C1 segment of cervical spinal cord (tissue), 14 donors: ENCODE measurements at regions not wholly inside any gene's neighbourhood (a gene's known extent, or its start where the extent isn't known, plus 50 kb on each side); places are given as distances from the start of the nearest gene placed in this dataset.
A peak's percentile ranks its signal among the peaks of the same experiment; 100 is the strongest.

Experiments
- DNase-seq, 14 donors: peaks; one replicate each; lab custom pipeline; 2025; lab: John Stamatoyannopoulos, UW

DNA sequence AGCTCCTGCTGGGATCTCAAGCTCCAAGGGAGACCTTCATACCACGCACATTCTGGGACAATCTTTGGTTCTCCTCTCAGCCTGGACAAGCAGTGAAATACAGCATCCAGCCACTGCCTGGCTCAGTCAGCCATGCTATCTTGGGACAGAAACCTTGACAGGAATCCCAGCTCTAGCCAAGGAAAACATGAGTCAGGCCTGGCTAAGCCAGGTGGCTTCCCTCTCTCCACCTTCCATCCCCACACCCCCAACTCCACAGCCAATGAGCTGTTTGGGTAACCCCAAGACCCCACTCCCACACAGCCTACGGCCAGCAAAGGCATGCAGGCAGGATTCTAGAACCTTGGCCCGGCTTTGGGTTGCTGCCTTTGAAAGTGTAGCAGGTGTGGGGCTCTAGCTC is 64.9 kb downstream of the MCFD2 start:
- DNase-seq: peak in 1 of 14 donors; percentile 3

DNA sequence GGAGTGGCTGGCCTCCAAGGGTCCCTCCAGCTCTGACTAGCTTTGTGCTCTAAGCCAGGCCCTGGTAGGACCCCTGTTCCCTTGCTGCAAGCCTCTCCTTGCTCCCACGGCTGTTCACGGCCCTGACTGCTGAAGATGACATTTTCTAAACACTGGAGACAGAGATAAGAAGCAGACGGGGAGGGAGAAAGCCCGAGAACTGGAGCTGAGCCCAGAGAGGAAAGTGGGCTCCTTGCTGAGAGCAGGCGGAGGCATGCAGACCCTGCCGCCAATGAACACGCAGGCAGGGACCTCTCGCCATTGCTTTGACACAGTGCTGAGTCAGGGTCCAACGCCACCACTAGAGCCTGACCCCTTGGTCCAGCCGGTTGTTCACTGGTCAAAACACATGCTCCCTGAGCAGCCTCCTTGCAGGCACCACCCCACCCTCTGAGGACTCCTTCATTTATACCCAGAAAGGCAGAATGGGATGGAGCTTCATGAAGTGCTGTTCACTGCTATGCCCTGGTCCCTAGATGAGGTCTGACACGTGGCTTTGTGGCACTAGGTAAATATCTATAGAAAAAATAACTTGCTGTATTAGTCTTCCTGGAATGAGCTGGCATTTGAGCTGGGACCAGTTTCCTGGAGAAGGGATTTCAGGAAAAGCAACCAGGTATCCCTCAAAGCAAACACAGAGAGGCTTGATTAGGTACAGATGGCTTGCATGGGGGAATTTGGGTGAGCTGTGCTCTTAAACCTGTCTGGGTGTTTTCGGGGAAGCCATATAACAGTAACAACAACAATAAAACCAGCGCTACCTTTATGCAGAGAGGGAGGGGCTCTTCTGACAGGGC is 65.7 kb downstream of the MCFD2 start:
- peak in 2 of 14 donors; percentile 7 to 28 for DNase-seq

DNA sequence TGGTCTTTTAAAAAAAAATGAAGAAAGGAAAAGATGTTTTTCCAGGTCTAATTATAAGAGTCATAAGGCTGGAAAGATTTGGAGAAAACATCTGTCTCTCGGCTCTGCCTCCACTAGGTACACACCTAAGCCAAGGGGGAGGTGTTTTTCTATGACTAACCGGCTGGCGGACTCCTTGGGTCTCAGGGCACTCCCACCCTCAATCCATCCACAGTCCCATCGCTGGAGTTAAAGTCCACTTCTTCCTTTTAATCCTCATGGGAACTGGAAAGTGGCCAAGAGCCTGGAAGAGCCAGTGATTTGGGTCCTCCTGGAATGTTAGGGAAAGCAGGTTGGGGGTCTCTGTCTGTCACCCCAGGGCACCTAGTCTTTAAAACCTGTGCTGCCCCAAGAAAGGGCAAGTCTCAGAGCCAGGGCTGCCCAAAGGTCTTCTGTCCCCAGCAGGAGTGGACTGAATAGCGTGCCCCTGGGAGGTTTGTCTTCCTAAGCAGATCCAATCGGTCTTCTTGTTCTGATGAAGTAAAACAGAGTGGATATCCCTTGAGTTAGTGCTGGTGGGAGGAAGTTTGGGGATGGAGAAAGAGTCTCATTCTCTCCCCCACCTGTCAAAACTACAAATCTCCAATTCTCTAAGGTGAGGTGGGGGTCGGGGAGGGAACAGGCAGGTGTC is 66.4 kb downstream of the MCFD2 start:
- DNase-seq: no peak

DNA sequence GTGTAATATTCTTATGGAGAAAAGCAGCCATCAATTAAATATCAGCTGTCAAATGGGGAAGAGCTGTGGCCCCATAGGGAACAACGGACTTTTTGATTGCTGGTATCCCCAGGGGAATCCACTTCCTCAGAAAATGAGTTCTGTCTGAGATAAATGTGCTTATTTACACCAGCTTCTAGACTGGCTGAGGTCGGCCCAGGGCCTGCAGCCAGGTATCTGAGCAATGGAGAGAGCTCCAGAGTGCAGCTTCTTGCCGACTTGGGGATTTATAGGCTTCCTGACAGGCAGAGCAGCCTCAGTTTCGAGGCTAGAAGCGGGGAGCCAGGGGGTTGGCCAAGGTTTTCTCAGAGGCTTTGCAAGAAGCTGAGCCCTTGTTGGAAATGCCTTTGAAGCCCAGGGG is 67.2 kb downstream of the MCFD2 start:
- peak in 3 of 14 donors; percentile 26 to 55 (median 42) for DNase-seq

DNA sequence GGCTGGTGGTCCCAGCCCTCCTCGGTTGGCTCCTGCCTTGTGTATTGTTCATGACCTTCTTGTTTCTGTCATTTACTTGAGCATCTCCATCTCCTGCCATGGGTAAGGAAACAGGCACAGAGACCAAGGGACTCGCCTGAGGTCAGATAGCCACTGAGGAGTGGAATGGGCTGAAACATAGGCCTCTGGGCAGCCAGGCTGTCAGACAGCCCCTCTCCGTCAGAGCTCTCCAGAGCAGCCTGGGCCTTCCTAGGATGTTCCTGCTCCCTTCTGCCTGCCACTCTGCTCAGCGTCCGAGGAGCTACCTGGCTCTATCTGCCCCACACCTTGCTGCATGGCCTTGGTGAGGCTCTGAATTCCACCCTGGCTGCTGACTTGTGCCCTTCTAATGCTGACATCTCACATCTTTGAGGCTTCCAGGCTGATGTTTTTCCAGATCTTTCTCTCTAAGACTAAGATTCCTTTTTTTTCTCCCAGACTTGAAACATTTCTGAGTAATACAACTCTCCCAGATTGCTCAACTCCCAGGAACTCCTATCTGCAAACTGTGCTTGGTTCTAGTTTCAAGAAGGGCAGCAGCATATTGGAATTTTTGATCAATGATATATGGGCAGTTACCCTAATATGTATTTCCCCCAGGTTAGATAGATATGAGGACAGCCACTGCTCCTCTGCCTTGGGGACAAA is 67.7 kb downstream of the MCFD2 start:
- DNase-seq: no peak

DNA sequence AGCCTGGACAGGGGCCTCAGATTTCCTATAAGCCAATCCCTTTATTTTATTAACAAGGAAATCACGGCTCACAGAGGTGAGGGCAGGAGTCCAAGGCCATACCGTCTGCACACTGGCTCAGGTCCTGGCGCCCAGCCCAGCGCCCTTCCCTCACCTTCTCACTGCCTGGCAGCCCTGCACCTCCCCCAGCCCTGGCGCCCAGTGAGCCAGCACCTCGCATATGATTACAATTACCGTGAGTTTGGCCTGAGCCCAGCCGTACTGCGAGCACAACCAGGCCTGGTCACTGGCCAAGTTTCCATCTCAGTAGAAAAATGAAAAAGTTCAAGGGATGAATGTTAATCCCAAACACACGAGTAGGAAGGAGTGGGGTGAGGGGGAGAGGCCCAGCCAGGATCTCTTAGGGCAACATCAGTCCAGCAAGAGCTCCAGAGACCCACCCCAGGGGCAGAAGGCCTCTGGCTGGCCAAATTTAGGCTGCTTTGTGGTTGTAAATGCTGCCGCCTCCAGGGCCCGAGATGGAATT is 68.4 kb downstream of the MCFD2 start:
- DNase-seq: peak in 10 of 14 donors; percentile 26 to 78 (median 44)

DNA sequence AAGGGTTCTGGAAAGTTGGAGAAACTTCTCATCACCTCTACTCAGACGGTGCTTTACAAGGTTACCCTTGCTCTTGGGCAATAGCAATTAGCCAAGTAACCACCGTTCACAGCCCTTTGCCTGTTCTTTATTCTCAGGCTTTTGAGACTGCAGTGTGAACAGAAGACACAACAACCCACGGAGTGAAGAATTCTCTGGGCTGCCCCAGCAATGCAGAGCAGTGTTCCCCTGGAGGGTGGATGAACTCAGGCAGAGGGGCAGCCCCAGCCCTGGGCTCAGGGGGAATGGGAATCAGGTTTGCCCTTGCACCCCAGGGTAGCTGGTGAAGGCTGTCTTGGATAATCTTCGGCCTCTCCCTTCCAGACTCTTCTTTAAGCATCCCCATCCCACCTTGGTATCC is 69.1 kb downstream of the MCFD2 start:
- no peak for DNase-seq

DNA sequence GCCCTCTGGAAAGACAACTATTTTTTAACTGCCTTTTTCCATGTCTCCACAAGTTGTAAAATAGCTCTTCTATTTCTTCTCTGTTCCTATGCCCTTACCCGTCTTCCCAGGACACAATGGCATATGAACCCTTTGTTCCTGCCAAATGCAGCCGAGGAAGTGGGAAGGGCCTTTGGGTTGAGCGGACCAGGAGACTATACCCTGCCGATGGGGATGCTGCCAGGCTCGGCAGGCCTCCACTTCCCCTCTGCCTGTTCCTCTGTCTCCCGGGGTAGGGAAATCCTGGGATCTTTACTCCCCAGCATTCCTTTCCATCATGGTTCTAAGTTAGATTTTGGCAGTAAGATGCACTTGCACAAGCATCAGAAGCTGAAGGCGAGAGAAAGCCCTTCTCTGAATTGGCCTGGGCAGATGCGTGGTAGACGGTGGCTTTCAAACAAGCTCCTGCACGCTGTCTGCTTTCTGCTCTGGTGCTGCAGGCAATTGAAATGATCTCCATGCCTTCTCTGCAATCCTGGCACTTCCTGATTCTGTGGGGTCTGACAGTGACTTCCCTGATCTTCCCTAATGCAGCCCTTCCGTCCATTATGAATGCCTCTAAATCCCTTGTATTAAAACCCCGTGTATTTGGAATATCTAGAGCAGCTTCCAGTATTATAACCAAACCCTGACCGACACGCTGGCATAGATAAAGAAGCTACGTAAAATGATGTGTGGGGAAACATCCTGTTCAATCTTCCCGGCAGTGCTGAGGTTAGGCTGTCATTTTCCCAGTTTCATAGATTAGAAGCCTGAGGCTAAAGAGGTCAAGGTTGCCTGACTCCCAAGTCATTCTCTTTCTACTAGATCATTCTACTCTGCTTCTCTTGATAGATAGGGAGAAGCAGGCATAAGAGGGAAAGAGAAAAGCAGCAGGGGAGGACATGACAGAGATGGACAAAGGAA is 69.8 kb downstream of the MCFD2 start:
- no peak for DNase-seq

DNA sequence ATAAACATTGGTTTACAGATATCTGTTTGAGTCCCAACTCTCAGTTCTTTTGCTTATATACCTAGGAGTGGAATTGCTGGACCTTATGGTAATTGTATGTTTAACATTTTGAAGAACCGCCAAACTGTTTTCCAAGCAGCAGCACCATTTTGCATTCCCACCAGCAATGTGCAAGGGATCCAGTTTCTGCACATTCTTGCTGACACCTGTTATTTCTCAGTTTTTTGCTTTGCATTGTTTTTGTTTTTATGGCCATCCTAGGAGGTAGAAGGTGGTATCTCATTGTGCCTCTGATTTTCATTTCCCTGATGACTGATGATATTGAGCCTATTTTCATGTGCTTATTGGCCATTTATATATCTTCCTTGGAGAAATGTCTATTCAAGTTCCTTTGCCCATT is 71.2 kb downstream of the MCFD2 start:
- no peak for DNase-seq

DNA sequence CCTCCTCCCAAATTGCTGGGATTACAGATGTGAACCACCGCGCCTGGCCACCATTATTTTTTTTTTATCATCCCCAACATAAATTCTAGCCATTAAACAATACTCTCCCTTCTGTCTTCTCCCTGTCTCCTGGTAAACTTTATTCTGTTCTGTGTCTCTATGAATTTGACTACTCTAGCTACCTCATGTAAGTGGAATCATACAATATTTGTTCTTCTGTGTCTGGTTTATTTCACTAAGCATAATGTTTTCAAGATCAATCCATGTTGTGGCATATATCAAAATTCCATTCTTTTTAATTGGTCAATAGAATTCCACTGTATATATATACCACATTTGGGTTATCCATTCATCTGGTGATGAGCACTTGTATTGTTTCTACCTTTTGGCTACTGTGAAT is 71.6 kb downstream of the MCFD2 start:
- DNase-seq: no peak

DNA sequence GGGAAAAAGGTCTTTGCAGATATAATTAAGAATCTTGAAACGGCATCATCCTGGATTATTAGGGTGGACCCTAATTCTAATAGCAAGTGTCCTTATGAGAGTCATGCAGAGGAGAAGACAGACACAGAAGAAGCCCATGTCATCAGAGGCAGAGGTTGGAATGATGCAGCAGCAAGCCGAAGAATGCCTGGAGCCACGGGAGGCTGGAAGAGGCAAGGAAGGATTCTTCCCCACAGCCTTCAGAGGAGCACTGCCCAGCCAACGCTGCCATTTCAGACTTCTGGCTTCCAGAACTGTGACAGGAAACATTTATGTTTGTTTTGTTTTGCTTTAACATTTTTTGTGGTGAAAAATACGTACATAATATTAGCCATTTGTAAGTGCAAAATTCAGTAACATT is 72.3 kb downstream of the MCFD2 start:
- no peak for DNase-seq

DNA sequence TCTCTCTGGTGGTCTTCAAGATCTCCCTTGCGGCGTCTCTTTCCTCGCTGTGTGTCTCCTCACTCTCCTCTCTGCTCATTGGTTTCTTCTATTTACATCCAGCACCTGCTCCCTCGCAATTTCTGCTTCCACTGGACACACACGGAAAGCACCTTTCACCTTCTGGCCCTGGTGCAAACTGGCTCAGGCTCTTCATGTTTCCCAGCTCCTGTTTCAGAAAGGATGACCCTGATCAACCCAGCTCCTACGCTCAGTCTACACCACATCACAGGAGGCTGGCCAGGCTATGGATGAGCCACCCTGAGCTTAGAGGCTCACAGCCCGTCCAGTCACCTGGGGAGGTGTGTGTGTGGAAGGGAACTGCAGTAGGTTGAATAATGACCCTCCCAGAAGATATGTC is 72.7 kb downstream of the MCFD2 start:
- no peak for DNase-seq

DNA sequence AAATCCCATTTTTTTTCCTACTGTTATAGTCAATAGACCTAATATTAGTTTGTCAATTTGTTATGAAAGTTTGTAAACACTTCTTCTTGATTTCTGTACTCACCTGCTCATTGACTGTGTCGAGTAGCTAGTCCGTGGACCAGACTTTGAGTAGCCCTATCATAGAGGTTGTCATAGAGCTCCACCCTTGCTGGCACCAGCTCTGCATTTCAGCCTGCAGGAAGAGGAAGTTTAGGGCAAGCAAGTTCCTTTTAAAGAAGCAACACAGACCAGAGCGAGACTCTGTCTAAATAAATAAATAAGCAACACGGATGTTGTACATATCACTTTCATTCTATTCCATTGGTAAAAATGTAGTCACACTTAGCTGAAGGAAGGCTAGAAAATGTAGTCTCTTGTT is 74.0 kb downstream of the MCFD2 start:
- DNase-seq: no peak

DNA sequence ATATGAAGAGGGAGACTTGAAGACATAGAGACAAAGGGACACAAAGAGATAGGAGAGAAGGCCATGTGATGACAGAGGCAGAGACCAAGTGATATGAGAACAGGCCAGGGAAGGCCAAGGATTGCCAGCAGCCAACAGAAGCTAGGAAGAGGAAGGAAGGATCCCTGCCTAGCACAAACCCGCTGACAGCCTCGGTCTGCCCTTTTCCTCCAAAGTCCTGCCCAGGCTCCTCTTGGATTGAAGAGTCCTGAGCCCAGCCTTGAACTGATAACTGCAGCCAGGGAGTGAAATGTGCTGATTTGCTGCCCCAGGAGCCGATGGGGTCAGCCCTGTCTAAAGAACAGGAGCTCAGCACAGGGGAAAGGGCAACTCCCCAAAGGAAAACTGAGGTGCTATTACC is 76.6 kb downstream of the MCFD2 start:
- no peak for DNase-seq

DNA sequence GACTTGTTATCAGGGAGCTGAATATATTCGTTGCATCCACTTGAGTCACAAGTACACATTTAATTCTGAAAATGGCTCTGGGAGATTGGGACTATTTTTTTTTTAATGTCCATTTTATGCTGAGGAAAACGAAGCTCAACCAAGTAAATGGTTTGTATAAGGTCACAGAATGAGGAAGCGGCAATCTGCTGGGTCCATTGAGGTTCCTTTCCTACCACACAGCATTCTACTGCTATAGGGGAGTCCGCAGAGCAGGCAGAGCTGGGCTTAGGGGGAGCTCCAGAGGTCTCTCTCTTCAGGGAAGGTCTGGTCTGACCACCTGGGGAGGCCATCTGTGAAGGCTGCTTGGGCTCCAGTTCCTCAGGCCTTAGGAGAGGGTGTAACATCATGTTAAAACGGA is 77.9 kb downstream of the MCFD2 start:
- DNase-seq: no peak

DNA sequence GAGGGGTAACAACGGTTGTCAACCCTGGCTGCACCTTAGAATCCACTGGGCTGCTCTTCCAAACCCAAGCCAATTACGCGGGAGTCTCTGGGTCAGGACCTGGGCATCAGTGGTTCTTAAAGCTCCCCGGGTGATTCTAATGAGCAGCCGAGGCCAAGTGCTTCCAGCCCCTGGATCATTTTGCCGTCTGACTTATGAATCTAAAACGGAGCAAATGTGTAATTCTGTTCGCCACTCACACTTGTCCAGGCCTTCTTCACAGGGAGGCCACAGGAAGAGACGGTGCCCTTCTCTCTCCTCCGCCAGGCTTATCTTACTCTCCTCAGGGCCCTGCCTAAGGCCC is 78.5 kb downstream of the MCFD2 start:
- no peak for DNase-seq

DNA sequence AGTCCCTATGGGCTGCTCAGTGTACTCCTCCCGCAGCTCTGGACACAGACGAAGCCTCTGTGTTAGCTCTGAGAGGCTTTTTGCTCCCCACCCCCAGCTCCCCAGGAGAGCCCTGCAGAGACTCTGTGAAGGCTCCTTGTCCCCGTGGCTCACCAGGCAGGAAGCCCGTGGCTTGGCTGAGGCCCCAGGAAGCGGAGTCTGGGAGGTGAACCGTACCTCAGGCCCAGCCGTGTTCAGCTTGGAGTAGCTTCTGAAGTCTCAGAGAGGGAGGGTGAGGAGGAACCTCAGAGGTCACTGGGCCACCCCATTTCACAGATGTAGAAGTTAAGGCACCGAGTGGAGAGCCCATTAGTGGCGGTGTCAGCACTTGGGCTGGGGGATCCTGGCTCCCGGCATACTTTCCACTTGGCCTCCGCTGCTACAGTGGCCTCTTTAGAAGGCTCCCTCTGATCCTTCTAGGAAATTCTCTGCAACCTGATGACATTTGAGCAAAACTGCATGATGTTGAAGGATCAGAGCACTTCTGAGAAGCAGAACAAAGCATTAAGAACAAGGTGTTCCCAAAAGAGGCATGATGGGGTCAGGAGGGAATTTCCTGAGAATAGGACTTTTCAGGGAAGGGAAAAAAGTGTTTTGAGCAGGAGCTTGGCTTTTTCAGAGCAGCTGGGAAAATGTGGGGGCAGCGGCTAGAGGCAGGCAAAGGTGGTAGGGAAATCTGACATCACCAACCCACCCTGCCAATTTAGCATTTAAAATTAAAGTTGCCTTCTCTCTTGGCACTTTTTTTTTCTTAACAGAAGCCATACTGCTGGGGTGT is 79.1 kb downstream of the MCFD2 start:
- DNase-seq: peak in 2 of 14 donors; percentile 15 to 36

DNA sequence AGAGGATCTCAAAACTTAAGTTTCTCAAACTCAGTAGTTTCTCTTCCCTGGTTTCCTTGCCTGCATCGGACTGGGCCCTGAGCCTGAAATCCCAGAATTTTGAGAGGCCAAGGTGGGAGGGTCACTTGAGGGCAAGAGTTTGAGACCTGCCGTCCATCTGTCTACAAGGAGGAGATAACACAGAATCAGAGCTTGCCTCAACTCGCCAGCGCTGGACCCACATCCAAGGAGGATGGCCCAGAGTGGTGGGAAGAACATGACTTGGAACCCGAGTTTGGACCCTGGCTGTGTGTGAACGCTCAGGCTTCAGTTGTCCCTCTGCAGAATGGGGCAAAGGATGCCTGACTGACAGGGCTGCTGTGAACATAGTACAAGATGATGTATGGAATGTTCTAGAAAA is 80.1 kb downstream of the MCFD2 start:
- no peak for DNase-seq

DNA sequence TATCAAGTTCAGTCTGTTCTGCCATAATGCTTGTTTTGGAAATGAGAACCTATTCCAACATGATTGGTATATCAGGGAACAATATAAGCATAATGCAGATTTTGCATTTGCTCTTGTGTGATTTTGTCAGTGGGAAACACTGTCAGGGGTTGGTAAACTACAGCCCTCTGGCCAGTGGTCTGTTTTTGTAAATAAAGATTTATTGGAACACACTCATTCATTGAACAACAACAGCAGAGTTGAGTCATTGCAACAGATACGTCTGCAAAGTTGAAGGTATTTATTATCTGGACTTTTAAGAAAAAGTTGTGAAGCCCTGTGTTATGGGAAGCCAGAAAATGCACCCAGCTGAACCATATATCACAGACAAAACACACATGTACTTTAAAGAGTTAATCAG is 83.1 kb downstream of the MCFD2 start:
- no peak for DNase-seq

DNA sequence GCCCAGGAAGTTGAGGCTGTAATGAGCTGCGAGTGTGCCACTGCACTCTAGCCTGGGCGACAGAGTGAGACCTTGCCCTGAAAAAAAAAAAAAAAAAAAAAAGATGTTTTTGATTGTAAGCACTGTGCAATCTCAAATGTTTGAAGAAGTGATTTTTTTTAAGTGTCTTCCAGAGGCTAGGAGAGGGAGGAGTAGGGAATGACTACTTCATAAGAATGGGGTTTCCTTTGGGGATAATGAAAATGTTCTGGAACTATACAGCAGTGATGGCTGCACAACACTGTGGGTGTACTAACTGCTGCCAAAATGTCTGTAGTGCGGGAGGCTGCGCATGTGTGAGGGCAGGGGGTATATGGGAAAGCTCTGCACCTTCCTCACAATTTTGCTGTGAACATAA is 83.7 kb downstream of the MCFD2 start:
- DNase-seq: no peak
